ENCODE measurements at regions not wholly inside any gene's neighbourhood (a gene's known extent, or its start where the extent isn't known, plus 50 kb on each side); places are given as distances from the start of the nearest gene placed in this dataset.

DNA sequence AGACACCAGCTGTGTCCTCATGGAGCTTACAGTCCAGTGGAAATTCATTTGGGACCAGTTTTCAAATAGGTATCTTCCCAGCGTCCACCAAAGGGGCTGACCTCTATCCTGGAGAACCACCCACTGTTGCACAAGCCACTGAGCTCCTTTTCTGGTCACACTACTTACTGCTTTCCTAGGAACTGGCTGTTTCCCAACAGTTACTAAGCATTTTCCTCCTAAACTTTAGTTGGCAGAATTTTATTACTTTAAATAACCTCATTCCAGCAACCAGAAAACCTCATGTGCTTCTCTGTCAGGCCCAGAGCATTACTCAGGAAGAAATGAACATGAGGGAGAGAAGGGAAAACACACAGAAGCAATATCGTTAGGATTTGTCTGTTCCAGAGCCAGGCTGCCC lies 183.1 kb downstream of the GPAM start:
- DNase-seq = no peak

DNA sequence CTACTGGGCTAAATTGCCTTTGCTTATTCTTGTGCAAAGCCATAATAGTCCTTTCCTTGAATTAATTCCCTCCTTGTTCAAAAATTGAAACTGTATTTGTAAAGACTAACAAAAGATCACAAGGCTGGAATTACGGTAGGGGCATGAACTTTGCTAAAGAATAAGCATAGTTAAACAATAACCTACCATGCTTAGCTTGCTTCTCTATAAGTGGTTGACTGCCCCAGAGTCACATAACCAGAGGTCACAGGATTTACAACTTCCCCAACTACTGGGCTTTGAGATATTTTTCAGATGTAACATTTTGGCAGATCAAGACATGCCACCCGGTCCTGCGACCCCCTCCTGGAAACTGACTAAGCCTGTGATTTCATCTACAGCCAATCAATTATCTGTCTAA lies 181.4 kb downstream of the GPAM start:
- no peak for DNase-seq

DNA sequence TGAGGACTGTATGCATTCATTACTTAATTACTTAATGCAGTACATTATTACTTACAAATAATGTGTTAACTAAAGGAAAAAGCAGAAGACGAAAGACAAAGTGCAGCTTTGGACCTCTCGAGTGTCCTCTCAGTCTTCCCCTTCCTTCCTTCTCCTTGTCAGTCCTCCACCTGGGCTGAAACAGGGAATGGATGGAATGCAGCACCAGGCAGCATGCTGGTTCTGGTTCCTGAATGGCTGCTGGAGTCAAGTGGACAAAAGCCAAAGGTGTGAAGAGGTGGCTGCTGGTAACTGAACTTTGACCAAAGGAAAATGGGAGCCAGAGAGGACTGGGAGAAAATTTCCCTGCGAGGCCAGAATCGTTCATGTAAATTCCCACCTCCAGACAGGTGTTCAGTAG lies 179.5 kb downstream of the GPAM start:
- DNase-seq = no peak

DNA sequence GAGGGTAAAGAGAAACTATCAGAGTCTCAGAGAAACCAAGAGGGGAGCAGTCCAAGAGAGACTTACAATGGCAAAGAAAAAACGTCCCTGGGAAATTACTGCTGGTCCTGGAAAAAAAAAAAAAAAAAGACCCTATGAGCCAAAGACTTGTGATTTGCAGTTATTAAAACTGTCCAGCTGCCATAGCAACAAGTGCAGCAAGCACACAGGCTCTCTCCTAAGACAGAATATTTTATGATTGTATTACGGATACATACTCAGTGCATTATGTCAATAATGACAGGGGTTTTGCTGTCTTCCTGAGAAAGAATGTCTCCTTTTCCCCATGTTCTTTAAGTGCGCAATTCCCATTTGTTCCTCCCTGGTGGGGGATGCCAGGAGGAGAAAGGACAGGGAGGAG lies 178.5 kb downstream of the GPAM start:
- DNase-seq = no peak

DNA sequence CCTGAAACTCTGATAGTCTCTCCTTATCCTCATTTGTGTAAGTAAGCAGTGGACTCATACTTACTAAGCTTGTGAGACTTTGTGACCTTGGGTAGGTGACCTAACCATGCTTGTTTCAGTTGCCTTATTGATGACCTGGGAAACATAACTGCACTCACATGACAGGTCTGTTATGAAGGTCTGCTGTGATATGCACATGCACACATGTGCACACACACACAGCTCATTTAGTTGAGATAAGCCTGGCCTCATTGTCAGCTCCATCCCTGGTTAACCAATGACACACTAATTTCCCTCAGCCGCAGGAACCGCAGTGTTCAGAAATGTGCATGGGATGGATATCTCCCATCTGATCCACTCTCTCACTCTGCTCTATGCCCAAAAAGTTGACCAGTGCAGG lies 177.2 kb downstream of the GPAM start:
- DNase-seq = no peak

DNA sequence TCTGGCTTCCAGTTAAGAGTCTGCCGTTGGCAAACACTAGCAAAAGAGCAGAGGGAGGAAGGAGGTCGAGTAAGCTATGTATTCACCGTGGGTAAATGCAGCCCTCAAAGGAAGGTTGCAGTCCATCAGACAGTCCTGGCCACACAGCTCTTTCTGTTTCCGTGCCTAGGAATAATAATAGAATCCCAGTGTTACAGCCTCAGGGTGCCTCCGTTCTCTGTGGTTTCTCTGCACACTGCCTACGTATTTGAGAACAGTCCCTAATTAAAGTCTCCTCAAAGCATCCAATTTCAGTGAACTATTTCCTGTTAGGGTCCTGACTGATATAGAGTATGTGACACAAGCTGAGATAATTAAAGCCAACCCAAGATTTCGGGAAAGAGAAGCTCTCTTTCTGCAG lies 176.7 kb downstream of the GPAM start:
- no peak for DNase-seq

DNA sequence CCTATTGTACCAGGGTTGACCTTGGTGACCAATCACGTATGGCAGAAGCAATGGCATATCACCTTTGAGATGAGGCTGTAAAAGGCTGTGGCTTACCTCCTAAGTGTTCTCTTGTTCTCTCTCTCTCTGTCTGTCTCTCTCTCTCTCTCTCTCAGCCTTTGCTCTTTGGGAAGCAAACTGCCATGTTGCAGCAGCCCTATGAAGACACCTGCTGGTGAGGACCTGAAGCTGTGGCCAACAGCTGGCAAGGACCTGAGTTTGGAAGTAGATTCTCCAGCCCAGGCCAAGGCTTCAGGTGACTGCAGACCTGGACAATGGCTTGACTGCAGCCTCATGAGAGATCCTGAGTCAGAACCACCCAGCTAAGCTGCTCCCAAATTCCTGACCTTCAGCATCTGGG lies 161.4 kb downstream of the GPAM start:
- no peak for DNase-seq

DNA sequence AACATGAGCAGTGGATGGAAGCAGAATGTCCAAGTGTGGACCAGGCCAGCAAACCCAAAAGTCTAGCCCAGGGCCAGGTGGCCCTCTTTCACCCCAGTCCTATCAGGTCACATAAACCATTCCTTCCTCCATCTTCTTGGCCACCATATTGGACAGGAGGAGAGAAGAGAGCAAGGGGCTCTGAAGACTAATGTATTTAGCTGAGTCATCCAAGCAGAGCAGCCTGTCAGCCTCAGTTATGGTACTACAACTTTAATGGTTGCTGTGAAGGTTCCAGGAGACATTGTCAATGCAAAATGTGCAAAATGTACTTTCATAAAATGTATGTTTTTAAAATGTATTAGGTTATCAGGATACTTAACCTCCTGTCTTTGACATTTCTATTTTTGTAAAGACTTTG lies 159.5 kb downstream of the GPAM start:
- no peak for DNase-seq

DNA sequence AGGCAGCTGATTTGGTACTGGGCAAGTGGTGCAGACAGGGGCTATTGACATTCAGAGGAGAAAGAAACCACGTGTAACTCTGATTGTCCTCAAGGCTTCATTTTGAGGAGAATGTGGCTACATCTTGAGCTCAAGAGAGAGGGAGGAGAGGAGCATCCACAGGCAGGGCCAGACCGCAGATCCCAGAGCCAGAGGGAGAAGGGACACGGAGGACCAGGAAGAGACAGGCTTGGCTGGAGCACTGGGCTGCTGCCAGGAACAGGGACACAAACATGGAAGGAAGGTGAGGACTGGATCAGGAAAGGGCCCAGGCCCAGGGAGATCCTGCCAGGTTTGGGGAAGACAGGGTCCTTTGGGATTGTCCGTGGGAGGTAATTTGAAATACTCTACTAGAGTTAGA lies 158.3 kb downstream of the GPAM start:
- DNase-seq = no peak

DNA sequence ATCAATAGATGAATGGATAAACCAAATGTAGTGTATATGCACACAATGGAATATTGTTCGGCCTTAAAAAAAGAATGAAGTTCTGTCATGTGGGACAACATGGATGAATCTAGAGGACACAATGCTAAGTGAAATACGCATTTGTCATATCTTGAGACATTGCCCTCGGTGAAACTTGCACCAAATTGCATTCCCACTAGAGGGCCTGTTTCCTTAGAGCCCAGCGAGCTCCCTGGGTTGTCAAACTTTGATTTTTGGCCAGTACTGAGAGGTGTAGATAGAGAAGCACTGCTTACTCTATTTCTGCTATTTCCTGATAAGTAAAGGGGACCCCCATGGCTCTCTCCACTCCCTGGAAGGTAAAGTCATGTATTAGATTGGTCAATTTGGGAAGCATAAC lies 157.1 kb downstream of the GPAM start:
- DNase-seq = no peak

DNA sequence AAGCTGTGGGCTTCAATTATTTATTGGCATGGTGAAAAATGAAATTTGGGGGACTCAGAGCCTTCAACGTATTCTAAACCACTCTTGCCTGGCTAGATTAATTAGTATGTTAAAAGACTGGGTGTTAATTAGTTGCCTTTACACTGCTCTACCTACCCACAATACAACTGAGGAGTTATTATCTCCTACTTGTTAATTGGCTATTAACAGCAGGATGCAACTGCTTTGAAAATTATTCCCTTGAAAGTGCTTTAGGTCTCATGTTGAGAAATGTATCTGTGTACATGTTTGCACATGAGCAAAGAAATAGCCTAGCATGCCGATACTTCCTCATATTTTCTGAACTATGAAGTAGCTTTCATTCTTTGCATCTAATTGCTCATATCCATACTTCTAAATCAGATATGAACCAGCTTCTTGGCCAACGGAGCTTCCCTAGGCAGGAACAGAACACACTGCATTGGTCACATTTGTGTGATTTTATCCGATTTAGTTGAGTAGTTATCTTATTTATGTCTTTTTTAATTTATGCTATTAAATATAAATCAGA lies 155.8 kb downstream of the GPAM start:
- no peak for DNase-seq

DNA sequence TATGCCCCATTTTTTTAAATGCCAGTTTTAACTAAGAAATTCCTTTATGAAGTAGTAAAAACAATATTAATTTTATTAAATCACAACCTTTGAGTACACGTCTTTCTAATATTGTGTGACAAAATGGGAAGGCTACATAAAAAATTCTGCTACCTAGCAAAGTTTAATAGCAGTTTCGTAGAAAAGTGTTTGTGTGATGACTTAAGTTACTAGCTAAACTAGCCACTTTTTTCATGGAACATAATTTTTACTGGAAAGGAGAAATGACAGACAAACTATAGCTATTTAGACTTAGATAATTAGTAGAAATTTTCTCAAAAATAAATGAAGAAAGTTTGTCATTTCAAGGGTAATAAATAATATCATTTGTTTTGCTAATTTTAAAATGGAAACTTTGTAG lies 153.1 kb downstream of the GPAM start:
- no peak for DNase-seq

DNA sequence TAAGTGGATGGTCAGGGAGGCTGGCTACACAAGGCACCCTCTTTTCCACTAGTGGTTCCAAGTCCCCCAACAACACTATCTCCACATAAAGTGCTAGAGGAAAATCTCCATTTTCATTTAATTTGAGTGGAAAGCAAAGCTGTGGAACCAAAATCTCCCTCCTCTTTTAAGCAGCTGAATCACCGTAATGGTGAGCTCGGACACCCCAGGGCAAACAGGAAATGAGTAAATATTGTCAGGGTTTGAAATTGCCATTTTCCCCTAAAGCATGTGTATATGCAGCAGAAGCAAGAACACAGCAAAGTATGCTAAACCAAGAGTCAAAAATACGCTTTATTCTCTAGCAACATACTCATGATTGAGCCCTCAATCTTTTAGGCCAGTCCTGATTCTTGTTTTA lies 143.7 kb downstream of the GPAM start:
- DNase-seq = no peak

DNA sequence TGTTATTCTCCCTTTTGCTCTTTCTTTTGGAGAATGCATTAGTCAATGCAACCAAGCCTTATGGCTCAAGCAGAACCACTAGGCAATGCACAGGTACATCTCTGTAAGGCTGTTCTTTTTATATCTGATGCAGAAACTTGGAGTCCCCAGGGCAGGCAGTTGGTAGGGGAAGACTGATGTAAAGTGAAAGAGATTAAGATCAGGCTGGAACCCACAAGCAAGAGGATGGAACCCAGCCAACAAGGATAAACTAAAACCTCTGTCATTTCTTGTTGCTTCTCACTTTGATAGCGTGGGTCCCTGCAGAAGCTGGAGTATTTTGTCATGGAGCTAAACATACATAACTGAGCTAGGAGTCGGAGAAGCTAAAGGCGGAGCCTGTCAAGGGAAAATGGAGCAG lies 142.9 kb downstream of the GPAM start:
- no peak for DNase-seq

DNA sequence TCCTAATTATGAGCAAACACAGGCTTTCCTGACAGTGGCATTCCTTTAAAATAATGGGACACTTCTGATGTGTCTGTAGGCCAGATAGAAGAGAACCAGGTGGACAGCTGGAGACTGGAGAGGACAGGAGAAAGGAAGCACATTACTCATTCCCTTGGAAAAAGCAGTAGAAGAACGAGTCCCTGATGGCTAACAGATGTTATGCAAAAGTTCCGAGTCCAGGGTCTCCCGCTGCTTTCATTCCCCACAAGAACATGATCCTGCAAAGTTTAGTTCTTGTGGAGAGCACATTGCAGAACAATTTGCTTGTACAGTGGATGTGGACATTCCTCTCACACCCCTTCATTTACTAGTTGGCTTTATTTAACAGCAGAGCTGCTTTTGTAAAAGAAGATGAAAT lies 137.6 kb downstream of the GPAM start:
- no peak for DNase-seq

DNA sequence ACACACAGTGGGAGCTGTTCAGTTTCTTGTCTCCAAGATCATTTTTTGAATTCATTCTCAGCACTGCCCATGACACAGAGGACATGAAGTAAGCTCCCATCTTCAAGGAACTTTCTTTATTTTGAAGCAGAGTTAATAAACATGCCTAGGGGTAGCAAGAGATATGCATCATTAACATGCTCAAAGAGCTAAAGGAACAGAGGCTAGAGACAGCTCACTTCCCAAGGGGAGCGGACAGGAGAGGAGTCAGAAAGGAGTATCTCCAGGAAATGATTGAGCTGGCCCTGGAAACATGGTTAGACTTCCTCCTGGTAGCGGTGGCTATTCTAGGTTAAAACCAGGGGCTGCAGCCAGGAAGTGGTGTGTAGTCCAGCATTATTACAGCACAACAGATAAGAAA lies 135.9 kb downstream of the GPAM start:
- no peak for DNase-seq

DNA sequence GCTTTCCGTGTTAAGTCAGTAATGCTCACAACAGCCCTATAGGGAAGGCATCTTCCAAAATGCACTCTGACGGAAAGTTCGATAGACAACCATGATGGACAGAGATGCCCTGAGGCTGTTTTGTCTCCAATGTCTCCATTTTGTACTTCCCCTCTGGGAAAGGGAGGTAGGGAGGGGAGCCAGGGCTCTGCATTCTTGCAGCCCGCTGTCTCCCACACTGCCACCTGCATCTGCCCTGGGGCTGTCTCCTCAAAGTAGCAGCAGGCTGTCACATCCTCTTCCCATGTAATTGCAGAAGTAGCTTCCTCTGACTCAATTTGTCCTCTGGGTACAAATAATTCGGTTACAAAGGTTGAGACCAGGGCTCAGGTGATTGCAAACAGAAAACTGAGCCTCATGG lies 131.4 kb downstream of the GPAM start:
- DNase-seq = no peak

DNA sequence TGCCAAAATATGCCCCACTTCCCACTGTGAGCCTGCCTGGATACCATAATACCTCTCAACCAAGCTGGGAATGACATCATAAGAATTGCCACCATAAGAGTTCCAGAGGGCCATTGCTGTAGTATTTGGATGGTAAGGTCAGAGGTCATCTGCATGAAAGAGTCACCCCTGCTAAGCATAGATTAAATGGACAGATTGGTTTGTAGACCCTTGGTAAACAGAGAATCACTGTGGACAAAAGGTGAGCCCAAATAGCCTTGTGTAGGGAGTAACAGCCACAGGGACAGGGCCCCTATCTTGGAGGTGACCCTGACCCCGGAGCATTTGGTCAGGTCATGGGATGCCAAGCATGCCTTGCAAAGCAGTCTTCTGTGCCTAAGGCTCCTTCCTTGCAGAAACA lies 129.7 kb downstream of the GPAM start:
- no peak for DNase-seq

DNA sequence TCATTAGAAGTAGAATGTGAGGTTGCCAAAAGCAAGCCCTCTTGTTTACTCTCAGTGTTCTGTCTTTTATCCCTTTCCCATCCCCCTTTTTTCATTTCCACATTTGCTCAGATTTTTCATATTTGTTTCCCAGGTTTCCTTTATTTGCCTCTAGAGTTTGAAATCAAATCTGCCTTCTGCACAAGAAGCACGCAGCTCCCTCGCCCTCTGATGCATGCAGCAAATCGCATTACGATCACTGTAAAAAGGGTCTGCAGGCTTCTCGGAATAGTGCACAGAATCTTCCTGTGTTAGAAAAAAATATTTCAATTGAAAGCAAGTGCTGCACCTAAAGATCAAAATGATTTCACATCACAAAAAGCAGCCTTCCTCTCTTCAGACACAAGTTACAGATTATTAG lies 129.0 kb downstream of the GPAM start:
- DNase-seq = no peak

DNA sequence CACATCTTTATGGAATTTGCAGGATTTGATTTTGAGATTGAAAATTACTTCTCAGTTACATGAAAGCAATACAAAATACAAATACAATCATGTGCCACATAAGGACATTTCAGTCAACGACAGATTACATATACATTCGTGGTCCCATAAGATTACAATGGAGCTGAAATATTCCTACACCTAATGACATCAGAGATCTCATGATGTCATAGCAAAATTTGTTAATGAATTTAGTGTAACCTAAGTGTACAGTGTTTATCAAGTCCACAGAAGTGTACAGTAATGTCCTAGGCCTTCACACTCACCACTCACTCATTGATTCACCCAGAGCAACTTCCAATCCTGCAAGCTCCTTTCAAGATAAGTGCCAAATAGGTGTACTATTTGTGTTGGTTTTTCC lies 126.5 kb downstream of the GPAM start:
- no peak for DNase-seq

DNA sequence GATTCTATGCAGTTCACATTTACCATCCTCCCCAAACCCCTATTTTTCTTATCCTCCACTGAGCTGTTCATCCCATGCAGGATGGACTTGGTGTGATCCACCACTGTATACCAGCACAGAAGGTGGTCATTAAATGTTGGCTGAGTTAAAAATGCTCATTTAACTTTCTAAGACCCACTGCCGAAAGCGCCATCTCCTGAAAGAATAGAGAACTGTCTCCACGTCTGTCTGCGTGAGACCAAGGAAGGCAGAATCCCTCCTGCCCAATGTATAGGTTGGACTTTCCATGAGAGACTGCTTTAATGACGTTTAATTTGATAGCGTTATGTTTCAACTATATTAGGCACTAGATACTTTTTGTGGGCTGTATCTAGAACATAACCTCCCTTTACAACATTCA lies 124.3 kb downstream of the GPAM start:
- no peak for DNase-seq

DNA sequence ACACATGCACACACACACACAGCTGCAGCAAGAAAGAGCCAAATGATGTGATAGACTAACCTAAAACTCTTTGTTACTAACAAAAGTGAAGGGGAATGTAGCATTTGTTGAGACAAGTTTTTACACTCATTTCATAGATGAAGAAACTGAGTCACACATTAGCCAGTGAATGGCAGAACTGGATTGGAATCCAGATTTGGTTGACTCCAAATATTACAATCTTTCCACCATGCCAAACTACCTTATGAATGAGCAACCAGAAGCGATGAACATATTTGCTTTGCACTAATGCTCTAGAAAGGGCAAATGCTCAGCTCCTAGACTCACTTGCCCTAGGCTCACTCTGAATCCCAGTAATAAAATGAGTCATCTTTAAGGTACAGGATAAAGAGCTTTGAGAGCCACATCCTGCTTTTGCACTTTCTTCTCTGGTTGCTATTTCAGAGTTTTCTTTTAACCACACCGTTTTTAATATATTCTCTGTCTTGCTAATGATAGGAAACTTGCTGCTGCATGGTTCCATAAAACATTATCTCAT lies 111.9 kb downstream of the GPAM start:
- no peak for DNase-seq

DNA sequence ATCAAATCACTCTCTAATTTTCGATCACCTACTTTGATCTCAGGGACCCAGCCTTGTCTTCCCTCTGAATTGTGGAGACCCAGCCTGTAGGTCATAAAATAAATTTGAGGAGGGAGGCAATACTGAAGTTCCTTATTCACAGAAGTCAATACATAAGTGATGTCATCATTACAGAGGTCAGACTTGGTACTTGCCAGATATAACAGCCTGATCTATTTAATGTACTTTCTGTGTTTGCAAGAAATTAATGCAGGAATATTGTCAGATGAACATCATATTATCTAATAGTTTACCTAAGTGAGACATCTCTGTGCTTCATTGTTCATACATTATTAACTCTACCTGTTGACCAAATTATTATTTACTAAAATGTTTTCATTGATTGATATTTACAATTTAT lies 105.6 kb downstream of the GPAM start:
- DNase-seq = no peak

DNA sequence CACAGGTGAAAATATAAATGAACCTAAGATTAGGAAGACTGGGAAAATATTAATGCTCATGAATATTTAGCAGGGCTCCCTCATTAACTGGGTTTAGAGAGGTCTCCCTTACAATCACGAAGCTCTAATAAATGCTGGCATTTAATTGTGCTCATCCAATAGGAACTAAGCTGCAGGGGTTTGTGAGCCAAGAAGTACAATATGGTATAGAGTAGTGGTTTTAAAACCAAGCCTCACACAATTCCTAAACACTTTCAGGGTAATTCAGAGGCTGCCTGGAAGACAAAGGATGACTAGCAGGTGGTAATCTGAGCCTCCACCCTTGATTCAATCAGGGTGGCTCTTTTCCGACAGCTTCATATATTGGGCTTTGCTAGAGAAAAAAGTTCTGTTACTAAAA lies 103.3 kb downstream of the GPAM start:
- no peak for DNase-seq

DNA sequence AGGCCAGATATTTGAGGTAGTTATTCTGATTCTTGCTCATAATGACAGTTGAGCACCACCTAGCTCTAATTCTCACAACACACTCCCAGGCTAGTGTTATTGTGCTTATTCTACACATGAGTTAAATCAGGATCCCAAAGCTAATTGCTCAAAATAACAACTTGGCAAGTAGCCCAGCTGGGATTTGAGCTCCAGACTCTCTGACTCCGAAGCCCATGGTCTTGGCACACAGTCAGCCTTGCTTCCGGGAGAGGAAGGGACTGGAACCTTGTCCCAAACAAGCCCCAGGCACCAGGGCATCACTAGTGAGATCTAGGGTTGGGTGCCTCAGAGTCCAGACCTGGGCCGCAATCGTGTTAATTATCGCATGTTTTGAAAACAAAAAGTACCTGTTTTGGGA lies 101.4 kb downstream of the GPAM start:
- DNase-seq = no peak

DNA sequence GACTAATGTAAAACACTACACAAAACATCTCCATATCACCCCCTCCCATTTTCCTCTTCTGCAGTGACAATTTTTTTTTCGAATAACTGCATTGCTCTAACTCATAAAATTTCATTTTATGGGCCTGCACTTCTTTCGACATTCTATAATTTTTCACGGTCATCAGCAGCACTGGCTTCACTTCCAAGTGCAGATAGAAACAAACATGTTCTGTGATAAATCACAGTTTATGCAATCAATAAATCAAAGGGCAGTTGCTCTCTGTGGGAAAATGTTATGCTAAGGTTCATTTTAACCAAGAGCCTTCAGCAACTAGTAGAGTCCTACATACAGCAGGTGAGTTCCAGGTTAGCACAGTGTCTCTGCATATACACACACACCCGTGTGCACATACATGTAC lies 100.1 kb downstream of the GPAM start:
- DNase-seq = no peak

Measured in HCEC 1CT (cell line).